Testis (tissue), 2 donors: ENCODE measurements at regions not wholly inside any gene's neighbourhood (a gene's known extent, or its start where the extent isn't known, plus 50 kb on each side); places are given as distances from the start of the nearest gene placed in this dataset.
"Not testable (repeated sequence)": the region's sequence is repeated elsewhere in the genome, so short reads cannot be mapped to it uniquely, and the experiment has no call there.

Source experiments
- DNase-seq: peaks from one replicate; pipeline ENCODE4 v3.0.0-alpha.2; 2019
- H3K27ac ChIP-seq, 2 donors: fragments of 200-600 bp; sonication (generic); one replicate each; pipeline ENCODE4 v1.5.1; 2019
- H3K27me3 ChIP-seq: fragments of 200-600 bp; sonication (generic); one replicate; pipeline ENCODE4 v1.5.1; 2019
- H3K36me3 ChIP-seq: fragments of 200-600 bp; sonication (generic); one replicate; pipeline ENCODE4 v1.5.1; 2017; ENCODE audit warnings: low read depth; ENCODE audit errors: missing control alignments
- H3K4me1 ChIP-seq: fragments of 200-600 bp; sonication (generic); one replicate; pipeline ENCODE4 v1.5.1; 2019
- H3K4me3 ChIP-seq, 2 donors: fragments of 200-600 bp; sonication (generic); one replicate each; pipeline ENCODE4 v1.5.1; 2017 to 2019
- H3K9me3 ChIP-seq: fragments of 200-600 bp; sonication (generic); one replicate; pipeline ENCODE4 v1.5.1; 2017
- CTCF ChIP-seq, 3 experiments: fragments of 450-650 bp in 2 of 3; fragments of 200-600 bp in 1 of 3; sonication (generic) in 1 of 3; IDR thresholded peaks; one replicate each; pipeline ENCODE4 v1.5.1; 2016 to 2019; ENCODE audit warnings: antibody characterized with exemption in 3 of 3, mild to moderate bottlenecking in 2 of 3, moderate library complexity in 1 of 3
- POLR2A ChIP-seq: fragments of 450-650 bp; IDR thresholded peaks from one replicate; pipeline ENCODE4 v1.6.1; 2017; ENCODE audit warnings: antibody characterized with exemption, mild to moderate bottlenecking, moderate library complexity
- WGBS, 2 donors: methylation state at CpG; one replicate each; pipeline ENCODE4 v1.1.5; 2018; 5-methylcytosine and 5-hydroxymethylcytosine counted together
- intact Hi-C: fragments of 100-400 bp; cut with DNase I; formaldehyde crosslinking; loops from one replicate; pipeline ENCODE4 v1.15.1; 2023; ENCODE audit warnings: low total_unique reads

DNA sequence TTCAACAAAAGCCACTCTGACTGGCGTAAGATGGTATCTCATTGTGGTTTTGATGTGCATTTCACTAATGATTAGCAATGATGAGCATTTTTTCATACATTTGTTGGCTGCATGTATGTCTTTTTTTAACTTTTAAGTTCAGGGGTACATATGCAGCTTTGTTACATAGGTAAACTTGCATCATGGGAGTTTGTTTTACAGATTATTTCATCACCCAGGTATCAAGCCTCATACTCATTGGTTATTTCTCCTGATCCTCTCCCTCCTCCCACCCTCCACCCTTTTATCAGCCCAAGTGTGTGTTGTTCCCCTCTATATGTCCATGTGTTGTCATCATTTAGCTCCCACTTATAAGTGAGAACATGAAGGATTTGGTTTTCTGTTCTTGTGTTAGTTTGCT, 154.1 kb upstream of the POGK start:
- no peak for DNase-seq
- no peaks in the 10 kb centered on the region for H3K27me3 ChIP-seq
- no peaks in the 10 kb centered on the region for H3K4me1 ChIP-seq
- TF ChIP-seq CTCF (IDR thresholded peaks at IDR 0.05) (no peak), POLR2A (no peak)
- no peak overlapping the region for H3K27ac ChIP-seq
- no peaks in the 10 kb centered on the region for H3K36me3 ChIP-seq
- H3K4me3 ChIP-seq, result no peak overlapping the region
- intact Hi-C loops, result no loop called here
- WGBS, 2 donors, result 88 to 95% methylated on average over 1 of the region's 1 CpG
- no peaks in the 10 kb centered on the region for H3K9me3 ChIP-seq

- H3K9me3 ChIP-seq, H3K27ac ChIP-seq, H3K4me1 ChIP-seq, H3K4me3 ChIP-seq, intact Hi-C loops, H3K27me3 ChIP-seq, DNase-seq, H3K36me3 ChIP-seq: not testable (repeated sequence)
- WGBS, 2 donors, result 67 to 69% methylated on average over 1 of the region's 1 CpG
These were observed 153.4 kb upstream of the POGK start for GRCh38 chr1:166685891-166686290.

GRCh38 chr1:166690596-166690995, 148.7 kb upstream of the POGK start:
- WGBS, 2 donors, result 72 to 96% methylated on average over 3 of the region's 3 CpGs
- H3K36me3 ChIP-seq, intact Hi-C loops, H3K27me3 ChIP-seq, H3K9me3 ChIP-seq, DNase-seq, H3K27ac ChIP-seq, H3K4me3 ChIP-seq, H3K4me1 ChIP-seq: not testable (repeated sequence)

GRCh38 chr1:166691476-166691875, 147.8 kb upstream of the POGK start:
- no peak for TF ChIP-seq POLR2A
- TF ChIP-seq CTCF (IDR thresholded peaks at IDR 0.05), result no peak
- H3K9me3 ChIP-seq, result no peaks in the 10 kb centered on the region
- H3K4me3 ChIP-seq, result no peak overlapping the region
- DNase-seq, result no peak
- no peak overlapping the region for H3K27ac ChIP-seq
- intact Hi-C loops, result no loop called here
- 89 to 95% methylated on average over 3 of the region's 3 CpGs for WGBS, 2 donors
- H3K36me3 ChIP-seq, result no peaks in the 10 kb centered on the region
- H3K4me1 ChIP-seq, result no peaks in the 10 kb centered on the region
- H3K27me3 ChIP-seq, result no peaks in the 10 kb centered on the region

DNA sequence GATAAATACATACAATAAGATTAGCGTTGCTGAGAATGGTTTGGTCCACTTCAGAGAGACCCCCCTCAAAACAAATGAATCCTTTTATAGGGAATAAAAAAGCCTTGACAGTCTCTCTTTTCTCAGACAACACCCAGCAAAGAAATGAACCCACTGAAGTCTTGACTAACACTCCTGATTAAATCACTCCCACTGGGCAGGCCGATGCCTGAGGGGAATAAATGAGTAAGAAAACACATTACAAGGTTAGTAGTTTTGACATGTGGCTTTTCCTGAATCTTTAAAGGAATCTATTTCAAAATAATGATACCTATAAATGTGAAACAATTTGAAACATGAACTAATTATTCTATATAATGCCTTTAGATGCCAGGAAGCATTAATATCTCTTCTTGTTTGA, 146.9 kb upstream of the POGK start:
- Histone ChIP-seq H3K4me1 (no peaks in the 10 kb centered on the region), H3K27me3 (no peaks in the 10 kb centered on the region), H3K4me3 (no peak overlapping the region), H3K9me3 (no peaks in the 10 kb centered on the region), H3K36me3 (no peaks in the 10 kb centered on the region), H3K27ac (no peak overlapping the region)
- TF ChIP-seq POLR2A (no peak), CTCF (IDR thresholded peaks at IDR 0.05) (no peak)
- WGBS, 2 donors, result 75 to 90% methylated on average over 2 of the region's 2 CpGs
- intact Hi-C loops, result no loop called here
- DNase-seq, result no peak

DNA sequence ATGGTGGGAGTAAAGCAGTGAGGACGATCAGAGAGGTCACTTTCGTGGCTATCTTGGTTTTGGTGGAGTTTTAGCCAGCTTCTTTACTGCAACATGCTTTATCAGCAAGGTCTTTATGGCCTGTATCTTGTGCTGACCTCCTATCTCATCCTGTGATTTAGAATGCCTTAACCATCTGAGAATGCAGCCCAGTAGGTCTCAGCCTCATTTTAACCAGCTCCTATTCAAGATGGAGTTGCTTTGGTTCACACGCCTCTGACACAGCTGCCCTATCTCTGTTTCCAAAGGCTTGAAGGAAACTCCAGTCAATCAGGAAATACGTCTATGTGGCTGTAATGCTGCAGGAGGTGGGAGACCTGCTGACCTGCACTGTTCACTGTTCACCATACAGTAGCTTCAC, 146.1 kb upstream of the POGK start:
- intact Hi-C loops, result no loop called here
- TF ChIP-seq POLR2A, result no peak
- TF ChIP-seq CTCF (IDR thresholded peaks at IDR 0.05), result no peak

More for the DNA sequence above, 146.1 kb upstream of the POGK start:
- Histone ChIP-seq H3K27me3 (no peaks in the 10 kb centered on the region), H3K36me3 (no peaks in the 10 kb centered on the region), H3K9me3 (no peaks in the 10 kb centered on the region), H3K27ac (no peak overlapping the region), H3K4me1 (no peaks in the 10 kb centered on the region), H3K4me3 (no peak overlapping the region)
- 59 to 80% methylated on average over 4 of the region's 4 CpGs for WGBS, 2 donors
- no peak for DNase-seq
